ENCODE measurements at regions not wholly inside any gene's neighbourhood (a gene's known extent, or its start where the extent isn't known, plus 50 kb on each side); places are given as distances from the start of the nearest gene placed in this dataset.

GRCh38 chr15:36235173-36235572 lies 344.3 kb upstream of the CDIN1 start:
- Histone ChIP-seq H3F3A (ENCODE audit: insufficient read depth, low read length, poor library complexity, severe bottlenecking) (no peaks in the 10 kb centered on the region), H3K36me3 (ENCODE audit: insufficient read depth, low read length) (no peaks in the 10 kb centered on the region), H3K9me2 (ENCODE audit: insufficient read depth, low read length) (no peaks in the 10 kb centered on the region), H3K4me3 (ENCODE audit: low read length) (no peak overlapping the region), H3K79me2 (replicated peaks; ENCODE audit: insufficient read depth, low read length) (no peaks in the 10 kb centered on the region), H3K4me2 (ENCODE audit: low read length) (no peak overlapping the region), H4K20me1 (ENCODE audit: insufficient read depth) (no peaks in the 10 kb centered on the region), H3K9me3 (ENCODE audit: low read length) (no peaks in the 10 kb centered on the region), H3K27ac (ENCODE audit: low read length) (no peak overlapping the region), H3K27me3 (ENCODE audit: insufficient read depth, low read depth, low read length) (no peaks in the 10 kb centered on the region), H3K9ac (ENCODE audit: low read length) (no peak overlapping the region), H2AFZ (ENCODE audit: low read depth, low read length) (no peak overlapping the region)
- no peak for TF ChIP-seq EP300 (conservative IDR thresholded peaks at IDR 0.05; ENCODE audit: poor library complexity, severe bottlenecking)
- no peak for TF ChIP-seq RAD21 (conservative IDR thresholded peaks at IDR 0.05)
- TF ChIP-seq REST (IDR thresholded peaks at IDR 0.05; ENCODE audit: borderline replicate concordance) = no peak
- TF ChIP-seq TAF1 (IDR thresholded peaks at IDR 0.05; ENCODE audit: low read depth) = no peak
- TF ChIP-seq MXI1 (conservative IDR thresholded peaks at IDR 0.05; ENCODE audit: poor library complexity, severe bottlenecking) = no peak
- TF ChIP-seq EZH2 (IDR thresholded peaks at IDR 0.05; ENCODE audit: borderline replicate concordance, insufficient read depth, low read length, poor library complexity, severe bottlenecking) = no peak
- no peak for TF ChIP-seq POLR2AphosphoS5 (IDR thresholded peaks at IDR 0.05)
- no peak for TF ChIP-seq SMC3 (conservative IDR thresholded peaks at IDR 0.05; ENCODE audit: poor library complexity)
- TF ChIP-seq, protein P1, sequence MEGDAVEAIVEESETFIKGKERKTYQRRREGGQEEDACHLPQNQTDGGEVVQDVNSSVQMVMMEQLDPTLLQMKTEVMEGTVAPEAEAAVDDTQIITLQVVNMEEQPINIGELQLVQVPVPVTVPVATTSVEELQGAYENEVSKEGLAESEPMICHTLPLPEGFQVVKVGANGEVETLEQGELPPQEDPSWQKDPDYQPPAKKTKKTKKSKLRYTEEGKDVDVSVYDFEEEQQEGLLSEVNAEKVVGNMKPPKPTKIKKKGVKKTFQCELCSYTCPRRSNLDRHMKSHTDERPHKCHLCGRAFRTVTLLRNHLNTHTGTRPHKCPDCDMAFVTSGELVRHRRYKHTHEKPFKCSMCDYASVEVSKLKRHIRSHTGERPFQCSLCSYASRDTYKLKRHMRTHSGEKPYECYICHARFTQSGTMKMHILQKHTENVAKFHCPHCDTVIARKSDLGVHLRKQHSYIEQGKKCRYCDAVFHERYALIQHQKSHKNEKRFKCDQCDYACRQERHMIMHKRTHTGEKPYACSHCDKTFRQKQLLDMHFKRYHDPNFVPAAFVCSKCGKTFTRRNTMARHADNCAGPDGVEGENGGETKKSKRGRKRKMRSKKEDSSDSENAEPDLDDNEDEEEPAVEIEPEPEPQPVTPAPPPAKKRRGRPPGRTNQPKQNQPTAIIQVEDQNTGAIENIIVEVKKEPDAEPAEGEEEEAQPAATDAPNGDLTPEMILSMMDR (IDR thresholded peaks at IDR 0.05; ENCODE audit: poor library complexity, severe bottlenecking) = no peak

DNA sequence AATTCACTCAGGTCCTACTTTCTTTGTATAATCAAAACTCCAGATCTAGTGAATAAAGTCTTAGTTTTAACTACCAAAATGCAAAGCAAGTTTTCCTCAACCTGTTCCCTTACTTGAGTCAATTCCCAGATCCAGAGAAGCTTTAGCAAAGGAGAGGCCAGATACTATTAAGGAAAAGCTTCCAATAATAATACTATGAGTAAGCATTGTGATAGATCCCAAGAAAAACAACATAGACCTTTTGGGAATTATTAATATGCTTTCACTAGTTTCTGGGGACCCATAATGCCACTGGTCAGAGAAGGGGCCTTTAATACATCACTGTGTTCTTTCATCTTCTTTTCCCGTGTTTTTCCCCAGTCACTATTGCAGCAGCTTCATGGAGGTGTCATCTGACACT lies 339.9 kb upstream of the CDIN1 start:
- Histone ChIP-seq H3K27ac (ENCODE audit: low read length) (no peak overlapping the region), H3K4me3 (ENCODE audit: low read length) (no peak overlapping the region), H3K79me2 (replicated peaks; ENCODE audit: insufficient read depth, low read length) (no peaks in the 10 kb centered on the region), H3K9me3 (ENCODE audit: low read length) (no peaks in the 10 kb centered on the region), H4K20me1 (ENCODE audit: insufficient read depth) (no peaks in the 10 kb centered on the region), H3F3A (ENCODE audit: insufficient read depth, low read length, poor library complexity, severe bottlenecking) (no peaks in the 10 kb centered on the region), H3K9ac (ENCODE audit: low read length) (no peak overlapping the region), H3K36me3 (ENCODE audit: insufficient read depth, low read length) (no peaks in the 10 kb centered on the region), H2AFZ (ENCODE audit: low read depth, low read length) (no peak overlapping the region), H3K4me2 (ENCODE audit: low read length) (no peak overlapping the region), H3K9me2 (ENCODE audit: insufficient read depth, low read length) (no peaks in the 10 kb centered on the region), H3K27me3 (ENCODE audit: insufficient read depth, low read depth, low read length) (no peaks in the 10 kb centered on the region)
- TF ChIP-seq SMC3 (conservative IDR thresholded peaks at IDR 0.05; ENCODE audit: poor library complexity) (no peak), EZH2 (IDR thresholded peaks at IDR 0.05; ENCODE audit: borderline replicate concordance, insufficient read depth, low read length, poor library complexity, severe bottlenecking) (no peak), POLR2AphosphoS5 (IDR thresholded peaks at IDR 0.05) (no peak), RAD21 (conservative IDR thresholded peaks at IDR 0.05) (no peak)
- TF ChIP-seq, protein P1 (IDR thresholded peaks at IDR 0.05; ENCODE audit: poor library complexity, severe bottlenecking) = no peak

Measured in neural cell (in vitro differentiated cells).